HepG2 (cell line): ENCODE measurements at regions not wholly inside any gene's neighbourhood (a gene's known extent, or its start where the extent isn't known, plus 50 kb on each side); places are given as distances from the start of the nearest gene placed in this dataset.

Experiments used
- ATAC-seq: fragments of 200-7000 bp; cut with Tn5 transposase; 3 replicates; pipeline ENCODE4 v1.9.1; 2020; ENCODE audit warnings: mild to moderate bottlenecking, moderate library complexity
- BruUV-seq: library from RNA; stranded (reverse); fragments of 400-500 nt; replicated peaks from 2 replicates; lab custom pipeline; 2021; lab: Mats Ljungman, UMichigan
- CTCF ChIA-PET: fragments of 300-600 bp; formaldehyde crosslinking; extraction: SDS; loops from one replicate; lab custom pipeline; 2021; ENCODE audit warnings: low total read pairs, inconsistent platforms, low intra/inter-chr PET ratio; lab: Yijun Ruan, JAX
- POLR2A ChIA-PET: fragments of 350-600 bp; sonication (Branson Sonifier 250); formaldehyde crosslinking; loops from one replicate; lab custom pipeline; 2020; ENCODE audit warnings: antibody characterized with exemption, inconsistent platforms; lab: Yijun Ruan, JAX
- DNase-seq: peaks from one replicate; pipeline ENCODE4 v3.0.0-alpha.2; 2015; ENCODE audit warnings: low spot score
- FAIRE-seq: peaks from 3 replicates; lab custom pipeline; 2011; peaks lifted over from hg19 to GRCh38; lab: Jason Lieb, UNC
- H2AFZ ChIP-seq: one replicate; pipeline ENCODE4 v1.6.1; 2011; ENCODE audit warnings: low read length, inconsistent platforms
- H3K27ac ChIP-seq: fragments of 300-600 bp; 3 replicates; pipeline ENCODE4 v1.8.0; 2011; ENCODE audit warnings: mixed run types, mild to moderate bottlenecking, mixed read lengths, low read length, inconsistent platforms; ENCODE audit not compliant: insufficient read depth; ENCODE audit errors: extremely low read length
- H3K27me3 ChIP-seq, 2 experiments: fragments of 200-600 bp in 1 of 2; 2 replicates in 1 of 2; 3 replicates in 1 of 2; pipeline versions ENCODE4 v1.6.0 to v1.8.0; 2011; ENCODE audit warnings: low read length in 2 of 2, mild to moderate bottlenecking in 2 of 2, moderate library complexity in 2 of 2, inconsistent platforms in 1 of 2; ENCODE audit not compliant: insufficient read depth in 2 of 2, control insufficient read depth in 1 of 2
- H3K36me3 ChIP-seq, 2 experiments: fragments of 200-600 bp in 1 of 2; replicated peaks in 1 of 2; 2 replicates in 1 of 2; 3 replicates in 1 of 2; pipeline versions ENCODE4 v1.5.1 to v1.8.0; 2011; ENCODE audit warnings: low read length in 2 of 2, inconsistent platforms in 1 of 2; ENCODE audit not compliant: insufficient read depth in 2 of 2, control insufficient read depth in 1 of 2
- H3K4me1 ChIP-seq: 2 replicates; pipeline ENCODE4 v1.5.1; 2012; ENCODE audit warnings: low read length, inconsistent platforms; ENCODE audit not compliant: insufficient read depth
- H3K4me2 ChIP-seq: 2 replicates; pipeline ENCODE4 v1.6.0; 2011; ENCODE audit warnings: low read depth, low read length, inconsistent platforms
- H3K4me3 ChIP-seq, 3 experiments: fragments of 200-600 bp in 1 of 3; sonication (generic), shearing (Covaris generic) in 1 of 3; replicated peaks in 1 of 3; 2 replicates each; pipeline ENCODE4 v1.5.1; 2011 to 2016; ENCODE audit warnings: low read length in 3 of 3, inconsistent platforms in 2 of 3, low read depth in 2 of 3, mild to moderate bottlenecking in 2 of 3, control low read depth in 1 of 3, mixed read lengths in 1 of 3; ENCODE audit not compliant: insufficient read depth in 1 of 3
- H3K79me2 ChIP-seq: one replicate; pipeline ENCODE4 v1.6.1; 2011; ENCODE audit warnings: low read length, inconsistent platforms; ENCODE audit not compliant: insufficient read depth
- H3K9ac ChIP-seq: 2 replicates; pipeline ENCODE4 v1.6.0; 2011; ENCODE audit warnings: mild to moderate bottlenecking, low read depth, low read length, inconsistent platforms; ENCODE audit not compliant: insufficient read depth
- H3K9me3 ChIP-seq: 2 replicates; pipeline ENCODE4 v1.5.1; 2012; ENCODE audit warnings: mild to moderate bottlenecking, low read length
- H4K20me1 ChIP-seq: 2 replicates; pipeline ENCODE4 v1.6.0; 2011; ENCODE audit warnings: inconsistent platforms, mild to moderate bottlenecking, low read length, moderate library complexity; ENCODE audit not compliant: insufficient read depth
- BCL6 ChIP-seq: IDR thresholded peaks from 2 replicates; pipeline ENCODE4 v1.6.1; 2016; ENCODE audit warnings: missing genetic modification reagents, missing compliant biosample characterization
- CREB1 ChIP-seq, 2 experiments: fragments of 450-650 bp in 1 of 2; IDR thresholded peaks; 2 replicates each; pipeline ENCODE4 v1.6.1; 2016 to 2017; ENCODE audit warnings: control low read depth in 1 of 2, mild to moderate bottlenecking in 1 of 2, missing compliant biosample characterization in 1 of 2, missing genetic modification characterization in 1 of 2
- DMAP1 ChIP-seq: IDR thresholded peaks from 2 replicates; pipeline ENCODE4 v1.6.1; 2016
- ELF4 ChIP-seq: sonication (generic); formaldehyde crosslinking; IDR thresholded peaks from 2 replicates; pipeline ENCODE4 v1.5.0; 2020; ENCODE audit warnings: missing genetic modification reagents, mild to moderate bottlenecking, moderate library complexity, borderline replicate concordance
- GTF3A ChIP-seq: sonication (generic); formaldehyde crosslinking; conservative IDR thresholded peaks from 2 replicates; pipeline ENCODE4 v1.4.0; 2020; ENCODE audit warnings: mild to moderate bottlenecking, missing genetic modification reagents
- IRF2 ChIP-seq: IDR thresholded peaks from 2 replicates; pipeline ENCODE4 v1.6.1; 2018; ENCODE audit warnings: missing genetic modification reagents, missing compliant biosample characterization
- MXD4 ChIP-seq: IDR thresholded peaks from 2 replicates; pipeline ENCODE4 v1.6.1; 2016; ENCODE audit warnings: mild to moderate bottlenecking, missing biosample characterization, missing genetic modification reagents
- NFRKB ChIP-seq: fragments of 450-650 bp; IDR thresholded peaks from 2 replicates; pipeline ENCODE4 v1.6.1; 2017
- PPARG ChIP-seq: conservative IDR thresholded peaks from 2 replicates; pipeline ENCODE4 v1.6.1; 2016; ENCODE audit warnings: missing biosample characterization, missing genetic modification reagents
- PTBP1 ChIP-seq: fragments of 200-400 bp; formaldehyde crosslinking; IDR thresholded peaks from 2 replicates; pipeline ENCODE4 v1.6.1; 2018; ENCODE audit warnings: low read length, low read depth; ENCODE audit not compliant: poor library complexity, severe bottlenecking
- RNF2 ChIP-seq: fragments of 450-650 bp; conservative IDR thresholded peaks from 2 replicates; pipeline ENCODE4 v1.6.1; 2016; ENCODE audit warnings: low read depth
- SCMH1 ChIP-seq: sonication (generic); formaldehyde crosslinking; IDR thresholded peaks from 2 replicates; pipeline ENCODE4 v1.9.0; 2021; ENCODE audit warnings: missing genetic modification reagents, mild to moderate bottlenecking, borderline replicate concordance
- SRSF1 ChIP-seq: fragments of 200-400 bp; formaldehyde crosslinking; optimal IDR thresholded peaks from 2 replicates; pipeline ENCODE3; 2017; ENCODE audit warnings: mild to moderate bottlenecking, low read depth, low read length, moderate library complexity
- TARDBP ChIP-seq: sonication (generic); formaldehyde crosslinking; IDR thresholded peaks from 2 replicates; pipeline ENCODE4 v1.8.0; 2022; ENCODE audit warnings: mild to moderate bottlenecking, missing genetic modification reagents
- ZBTB3 ChIP-seq: sonication (generic); formaldehyde crosslinking; IDR thresholded peaks from 2 replicates; pipeline ENCODE4 v1.4.0; 2020; ENCODE audit warnings: low read depth, mild to moderate bottlenecking, moderate library complexity, missing genetic modification reagents, borderline replicate concordance
- ZKSCAN5 ChIP-seq: sonication (generic); formaldehyde crosslinking; IDR thresholded peaks from 2 replicates; pipeline ENCODE4 v1.5.1; 2020; ENCODE audit warnings: mild to moderate bottlenecking, missing genetic modification reagents
- ZNF260 ChIP-seq: sonication (generic); formaldehyde crosslinking; IDR thresholded peaks from 2 replicates; pipeline ENCODE4 v1.4.0; 2020; ENCODE audit warnings: missing genetic modification reagents, low read depth, mild to moderate bottlenecking, borderline replicate concordance
- ZNF670 ChIP-seq: sonication (generic); formaldehyde crosslinking; IDR thresholded peaks from 2 replicates; pipeline ENCODE4 v1.8.0; 2022; ENCODE audit warnings: mild to moderate bottlenecking, missing genetic modification reagents, borderline replicate concordance
- WGBS: methylation state at CpG from one replicate; pipeline ENCODE4 v1.1.6; 2017; ENCODE audit warnings: low lambda C conversion rate; 5-methylcytosine and 5-hydroxymethylcytosine counted together
- in situ Hi-C: cut with HindIII; loops from 2 replicates; pipeline ENCODE4 v1.10.0; 2017; ENCODE audit warnings: low pct_unique_long_range_greater_than_20kb; ENCODE audit not compliant: extremely low pct_ligation_motif_present
- intact Hi-C: fragments of 100-400 bp; cut with micrococcal nuclease; formaldehyde crosslinking; loops from one replicate; pipeline ENCODE4 v1.10.0; 2022; ENCODE audit not compliant: unreplicated experiment
- TF ChIP-seq, protein P1 (sequence below): sonication (generic); formaldehyde crosslinking; IDR thresholded peaks from 2 replicates; pipeline ENCODE4 v1.5.0; 2020; ENCODE audit warnings: mild to moderate bottlenecking, low read depth, missing genetic modification reagents, borderline replicate concordance
- TF ChIP-seq, protein P2 (sequence below): sonication (generic); formaldehyde crosslinking; IDR thresholded peaks from 2 replicates; pipeline ENCODE4; 2020; ENCODE audit warnings: missing genetic modification reagents, mild to moderate bottlenecking, borderline replicate concordance

DNA sequence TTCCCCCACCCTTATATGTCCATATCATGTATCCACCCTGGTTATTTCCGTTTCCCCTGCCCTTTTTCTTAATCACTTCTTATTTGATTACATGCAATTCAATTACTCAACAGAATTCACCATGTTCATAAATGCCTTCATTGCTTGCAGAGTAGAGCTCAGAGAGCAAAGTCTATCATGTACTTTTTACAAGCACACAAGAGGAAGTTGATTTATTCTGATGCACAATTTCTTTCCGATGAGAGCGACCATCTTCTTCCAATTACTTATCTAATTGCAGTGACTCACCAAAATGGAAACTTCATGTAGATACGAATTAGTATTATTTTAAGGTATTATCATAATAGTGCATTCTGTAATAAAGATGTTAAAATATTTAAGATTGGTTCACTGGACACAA lies 430.5 kb upstream of the KLF6 start:
- H4K20me1 ChIP-seq, result no peaks in the 10 kb centered on the region

More for the DNA sequence above, 430.5 kb upstream of the KLF6 start:
- BruUV-seq, result no TSS peak
- H3K27ac ChIP-seq, result no peak overlapping the region
- intact Hi-C loops (no loop called here), in situ Hi-C loops (no loop called here)
- FAIRE-seq (no peak), DNase-seq (no peak), ATAC-seq (no peak)
- peaks cover 0 to 9% of the 10 kb centered on the region in 2 experiments; a peak in 2 of 5 replicates for H3K27me3 ChIP-seq
- CTCF ChIA-PET, result no interaction called here
- no peak for TF ChIP-seq TARDBP
- no peak for TF ChIP-seq NFRKB
- no peak for TF ChIP-seq ZNF670 (CRISPR knock-in tag)
- no peak for TF ChIP-seq PTBP1
- no peak for TF ChIP-seq ELF4 (CRISPR knock-in tag)
- TF ChIP-seq IRF2 (CRISPR knock-in tag), result no peak
- no peak for TF ChIP-seq ZKSCAN5
- TF ChIP-seq, protein P1, sequence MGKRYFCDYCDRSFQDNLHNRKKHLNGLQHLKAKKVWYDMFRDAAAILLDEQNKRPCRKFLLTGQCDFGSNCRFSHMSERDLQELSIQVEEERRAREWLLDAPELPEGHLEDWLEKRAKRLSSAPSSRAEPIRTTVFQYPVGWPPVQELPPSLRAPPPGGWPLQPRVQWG (CRISPR knock-in tag), result no peak
- TF ChIP-seq ZNF260, result no peak
- no peak for TF ChIP-seq BCL6 (CRISPR knock-in tag)
- no peak for TF ChIP-seq GTF3A (CRISPR knock-in tag)
- TF ChIP-seq SRSF1, result no peak
- no peak for TF ChIP-seq CREB1 (IDR thresholded peaks at IDR 0.05)
- no peak for TF ChIP-seq CREB1 (CRISPR knock-in tag; IDR thresholded peaks at IDR 0.05)
- TF ChIP-seq, protein P2, sequence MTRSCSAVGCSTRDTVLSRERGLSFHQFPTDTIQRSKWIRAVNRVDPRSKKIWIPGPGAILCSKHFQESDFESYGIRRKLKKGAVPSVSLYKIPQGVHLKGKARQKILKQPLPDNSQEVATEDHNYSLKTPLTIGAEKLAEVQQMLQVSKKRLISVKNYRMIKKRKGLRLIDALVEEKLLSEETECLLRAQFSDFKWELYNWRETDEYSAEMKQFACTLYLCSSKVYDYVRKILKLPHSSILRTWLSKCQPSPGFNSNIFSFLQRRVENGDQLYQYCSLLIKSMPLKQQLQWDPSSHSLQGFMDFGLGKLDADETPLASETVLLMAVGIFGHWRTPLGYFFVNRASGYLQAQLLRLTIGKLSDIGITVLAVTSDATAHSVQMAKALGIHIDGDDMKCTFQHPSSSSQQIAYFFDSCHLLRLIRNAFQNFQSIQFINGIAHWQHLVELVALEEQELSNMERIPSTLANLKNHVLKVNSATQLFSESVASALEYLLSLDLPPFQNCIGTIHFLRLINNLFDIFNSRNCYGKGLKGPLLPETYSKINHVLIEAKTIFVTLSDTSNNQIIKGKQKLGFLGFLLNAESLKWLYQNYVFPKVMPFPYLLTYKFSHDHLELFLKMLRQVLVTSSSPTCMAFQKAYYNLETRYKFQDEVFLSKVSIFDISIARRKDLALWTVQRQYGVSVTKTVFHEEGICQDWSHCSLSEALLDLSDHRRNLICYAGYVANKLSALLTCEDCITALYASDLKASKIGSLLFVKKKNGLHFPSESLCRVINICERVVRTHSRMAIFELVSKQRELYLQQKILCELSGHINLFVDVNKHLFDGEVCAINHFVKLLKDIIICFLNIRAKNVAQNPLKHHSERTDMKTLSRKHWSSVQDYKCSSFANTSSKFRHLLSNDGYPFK (CRISPR knock-in tag), result no peak
- no peak for TF ChIP-seq SCMH1
- no peak for TF ChIP-seq DMAP1
- TF ChIP-seq ZBTB3, result no peak
- no peak for TF ChIP-seq RNF2
- no peak for TF ChIP-seq PPARG (CRISPR knock-in tag)
- TF ChIP-seq MXD4 (CRISPR knock-in tag), result no peak
- H3K4me1 ChIP-seq, result no peaks in the 10 kb centered on the region
- H3K9ac ChIP-seq, result no peak overlapping the region
- H3K4me2 ChIP-seq, result no peak overlapping the region
- H2AFZ ChIP-seq, result no peak overlapping the region
- H3K9me3 ChIP-seq, result no peaks in the 10 kb centered on the region
- no peak overlapping the region for H3K4me3 ChIP-seq
- POLR2A ChIA-PET, result no interaction called here
- WGBS, result 16% methylated on average over 4 of the region's 4 CpGs
- no peaks in the 10 kb centered on the region for H3K36me3 ChIP-seq
- no peaks in the 10 kb centered on the region for H3K79me2 ChIP-seq
